Peyer's patch (tissue), 4 donors: ENCODE measurements at regions not wholly inside any gene's neighbourhood (a gene's known extent, or its start where the extent isn't known, plus 50 kb on each side); places are given as distances from the start of the nearest gene placed in this dataset.

Experiments used
- POLR2A ChIP-seq, 2 donors: fragments of 450-650 bp; IDR thresholded peaks; one replicate each; pipeline ENCODE4 v1.5.1; 2017; ENCODE audit warnings: antibody characterized with exemption in 2 of 2, mild to moderate bottlenecking in 2 of 2, moderate library complexity in 2 of 2
- TF ChIP-seq, protein P1 (sequence below), 6 experiments: fragments of 450-650 bp in 4 of 6; fragments of 200-600 bp in 2 of 6; sonication (generic) in 1 of 6; IDR thresholded peaks; one replicate each; pipeline ENCODE4 v1.5.1; 2017 to 2019; ENCODE audit warnings: antibody characterized with exemption in 6 of 6, mild to moderate bottlenecking in 3 of 6, moderate library complexity in 1 of 6

GRCh38 chr7:76146374-76146773 lies 55.3 kb upstream of the SRRM3 start:
- TF ChIP-seq, protein P1, sequence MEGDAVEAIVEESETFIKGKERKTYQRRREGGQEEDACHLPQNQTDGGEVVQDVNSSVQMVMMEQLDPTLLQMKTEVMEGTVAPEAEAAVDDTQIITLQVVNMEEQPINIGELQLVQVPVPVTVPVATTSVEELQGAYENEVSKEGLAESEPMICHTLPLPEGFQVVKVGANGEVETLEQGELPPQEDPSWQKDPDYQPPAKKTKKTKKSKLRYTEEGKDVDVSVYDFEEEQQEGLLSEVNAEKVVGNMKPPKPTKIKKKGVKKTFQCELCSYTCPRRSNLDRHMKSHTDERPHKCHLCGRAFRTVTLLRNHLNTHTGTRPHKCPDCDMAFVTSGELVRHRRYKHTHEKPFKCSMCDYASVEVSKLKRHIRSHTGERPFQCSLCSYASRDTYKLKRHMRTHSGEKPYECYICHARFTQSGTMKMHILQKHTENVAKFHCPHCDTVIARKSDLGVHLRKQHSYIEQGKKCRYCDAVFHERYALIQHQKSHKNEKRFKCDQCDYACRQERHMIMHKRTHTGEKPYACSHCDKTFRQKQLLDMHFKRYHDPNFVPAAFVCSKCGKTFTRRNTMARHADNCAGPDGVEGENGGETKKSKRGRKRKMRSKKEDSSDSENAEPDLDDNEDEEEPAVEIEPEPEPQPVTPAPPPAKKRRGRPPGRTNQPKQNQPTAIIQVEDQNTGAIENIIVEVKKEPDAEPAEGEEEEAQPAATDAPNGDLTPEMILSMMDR (IDR thresholded peaks at IDR 0.05): no peak
- no peak for TF ChIP-seq POLR2A (IDR thresholded peaks at IDR 0.05)
